Left lung (tissue), 4 donors: ENCODE measurements at regions not wholly inside any gene's neighbourhood (a gene's known extent, or its start where the extent isn't known, plus 50 kb on each side); places are given as distances from the start of the nearest gene placed in this dataset.

ENCODE experiments used
- ATAC-seq: fragments of 200-7000 bp; cut with Tn5 transposase; one replicate; pipeline ENCODE4 v1.9.1; 2020; ENCODE audit warnings: moderate library complexity
- DNase-seq, 4 donors: peaks; one replicate each; pipeline ENCODE4 v3.0.0-alpha.2; 2013 to 2020
- H3K27ac ChIP-seq, 2 donors: fragments of 200-600 bp; sonication (generic) in 1 of 2; one replicate each; pipeline versions ENCODE4 v1.5.0 to v1.8.0; 2020 to 2021
- H3K27me3 ChIP-seq, 2 donors: fragments of 200-600 bp; sonication (generic) in 1 of 2; one replicate each; pipeline versions ENCODE4 v1.5.0 to v1.8.0; 2020 to 2021
- H3K36me3 ChIP-seq, 2 donors: fragments of 200-600 bp; sonication (generic) in 1 of 2; one replicate each; pipeline versions ENCODE4 v1.5.0 to v1.8.0; 2020 to 2021
- H3K4me1 ChIP-seq, 2 donors: fragments of 200-600 bp; one replicate each; pipeline ENCODE4 v1.8.0; 2021
- H3K4me3 ChIP-seq, 2 donors: fragments of 200-600 bp; sonication (generic) in 1 of 2; one replicate each; pipeline versions ENCODE4 v1.5.0 to v1.8.0; 2020 to 2021; ENCODE audit warnings: mild to moderate bottlenecking in 1 of 2
- H3K9me3 ChIP-seq, 2 donors: fragments of 200-600 bp; sonication (generic) in 1 of 2; one replicate each; pipeline versions ENCODE4 v1.5.0 to v1.8.0; 2020 to 2021
- intact Hi-C, 2 donors: fragments of 100-400 bp; cut with DNase I; formaldehyde crosslinking; loops; one replicate each; pipeline versions ENCODE4 v1.11.2 to v1.14.2; 2022
- TF ChIP-seq, protein P1 (sequence below), 2 donors: fragments of 200-600 bp; sonication (generic) in 1 of 2; IDR thresholded peaks; one replicate each; pipeline versions ENCODE4 v1.5.0 to v1.8.0; 2021; ENCODE audit warnings: antibody characterized with exemption in 2 of 2
- donor health status: DM: no; HTN: yes; CAD: no.
- donor health status: DM: no; HTN: no; CAD: no.

DNA sequence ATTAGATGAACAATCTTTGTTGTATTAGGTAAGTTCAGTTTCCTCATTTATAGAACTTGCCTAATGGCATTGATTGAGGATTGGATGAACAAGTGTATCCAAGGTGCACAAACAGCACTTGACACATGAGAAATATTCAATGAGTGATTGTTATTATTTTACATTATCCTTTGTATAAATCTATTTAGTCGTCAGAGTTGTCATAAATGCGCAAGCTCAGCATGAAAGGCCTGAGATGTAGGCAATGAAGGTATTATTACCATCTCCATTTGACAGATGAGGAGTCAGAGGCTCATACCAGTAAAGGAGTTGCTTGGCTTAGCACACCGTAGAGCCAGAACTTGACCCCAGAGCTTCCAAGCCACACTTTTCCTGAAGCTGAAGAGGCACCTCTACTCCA, 291.4 kb downstream of the C1D start:
- ATAC-seq (no peak), DNase-seq (no peak)
- no peak overlapping the region for H3K27ac ChIP-seq
- H3K36me3 ChIP-seq = no peaks in the 10 kb centered on the region
- H3K9me3 ChIP-seq = no peaks in the 10 kb centered on the region
- no peak overlapping the region for H3K4me3 ChIP-seq
- H3K27me3 ChIP-seq = no peaks in the 10 kb centered on the region
- H3K4me1 ChIP-seq = no peaks in the 10 kb centered on the region
- intact Hi-C loops = no loop called here
- TF ChIP-seq, protein P1, sequence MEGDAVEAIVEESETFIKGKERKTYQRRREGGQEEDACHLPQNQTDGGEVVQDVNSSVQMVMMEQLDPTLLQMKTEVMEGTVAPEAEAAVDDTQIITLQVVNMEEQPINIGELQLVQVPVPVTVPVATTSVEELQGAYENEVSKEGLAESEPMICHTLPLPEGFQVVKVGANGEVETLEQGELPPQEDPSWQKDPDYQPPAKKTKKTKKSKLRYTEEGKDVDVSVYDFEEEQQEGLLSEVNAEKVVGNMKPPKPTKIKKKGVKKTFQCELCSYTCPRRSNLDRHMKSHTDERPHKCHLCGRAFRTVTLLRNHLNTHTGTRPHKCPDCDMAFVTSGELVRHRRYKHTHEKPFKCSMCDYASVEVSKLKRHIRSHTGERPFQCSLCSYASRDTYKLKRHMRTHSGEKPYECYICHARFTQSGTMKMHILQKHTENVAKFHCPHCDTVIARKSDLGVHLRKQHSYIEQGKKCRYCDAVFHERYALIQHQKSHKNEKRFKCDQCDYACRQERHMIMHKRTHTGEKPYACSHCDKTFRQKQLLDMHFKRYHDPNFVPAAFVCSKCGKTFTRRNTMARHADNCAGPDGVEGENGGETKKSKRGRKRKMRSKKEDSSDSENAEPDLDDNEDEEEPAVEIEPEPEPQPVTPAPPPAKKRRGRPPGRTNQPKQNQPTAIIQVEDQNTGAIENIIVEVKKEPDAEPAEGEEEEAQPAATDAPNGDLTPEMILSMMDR (IDR thresholded peaks at IDR 0.05) = no peak

DNA sequence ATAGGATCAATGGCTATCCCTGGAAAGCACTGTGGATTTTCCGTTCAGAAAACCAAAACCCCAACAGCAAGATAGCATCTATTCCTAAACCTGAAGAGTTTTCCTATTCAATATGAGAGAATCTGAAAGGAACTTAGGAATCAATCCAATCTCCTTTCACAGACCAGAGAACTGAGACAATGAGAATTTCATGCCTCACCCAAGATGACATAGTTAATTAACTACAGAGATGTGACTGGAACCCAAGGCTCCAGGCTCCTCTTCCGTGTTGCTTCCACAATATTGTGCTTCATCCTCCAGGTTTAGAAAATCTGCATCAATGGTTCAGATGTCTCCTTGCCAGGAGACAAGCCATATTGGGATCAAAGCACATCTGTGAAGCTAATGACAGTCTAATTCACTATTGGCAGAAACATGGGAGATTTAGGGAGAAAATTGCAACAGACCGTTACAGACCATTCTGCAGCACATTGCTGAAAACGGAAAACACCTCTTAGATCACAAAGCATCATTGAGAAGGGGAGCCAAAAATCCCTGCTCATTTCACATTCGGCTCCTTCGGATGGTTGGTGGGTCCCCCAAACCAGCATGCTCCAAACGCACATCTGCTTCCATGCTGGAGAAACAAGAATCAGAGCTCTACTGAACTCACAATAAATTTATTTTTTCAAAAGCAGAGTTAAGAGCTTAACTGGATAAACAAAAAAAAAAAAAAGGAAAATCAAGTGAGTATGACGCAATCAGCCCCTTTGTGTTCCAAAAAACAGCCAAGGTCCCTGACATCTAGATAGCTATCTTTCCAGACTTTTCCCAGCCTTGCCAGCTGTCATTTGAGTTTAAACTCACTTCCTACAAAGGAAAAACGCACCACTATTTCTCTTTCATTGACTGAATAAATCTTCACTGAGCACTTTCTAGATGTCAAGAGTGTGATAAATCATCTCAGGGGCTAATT, 290.3 kb downstream of the C1D start:
- DNase-seq = peak in 2 of 4 donors; percentile 20 to 42
- no peak for ATAC-seq
- H3K36me3 ChIP-seq = no peaks in the 10 kb centered on the region
- H3K9me3 ChIP-seq = no peaks in the 10 kb centered on the region
- intact Hi-C loops = no loop called here
- no peak overlapping the region for H3K4me3 ChIP-seq
- H3K27ac ChIP-seq = peak overlapping the region in 1 of 2 donors; percentile 6
- H3K27me3 ChIP-seq = no peaks in the 10 kb centered on the region
- TF ChIP-seq, protein P1 (IDR thresholded peaks at IDR 0.05) = no peak
- no peaks in the 10 kb centered on the region for H3K4me1 ChIP-seq

DNA sequence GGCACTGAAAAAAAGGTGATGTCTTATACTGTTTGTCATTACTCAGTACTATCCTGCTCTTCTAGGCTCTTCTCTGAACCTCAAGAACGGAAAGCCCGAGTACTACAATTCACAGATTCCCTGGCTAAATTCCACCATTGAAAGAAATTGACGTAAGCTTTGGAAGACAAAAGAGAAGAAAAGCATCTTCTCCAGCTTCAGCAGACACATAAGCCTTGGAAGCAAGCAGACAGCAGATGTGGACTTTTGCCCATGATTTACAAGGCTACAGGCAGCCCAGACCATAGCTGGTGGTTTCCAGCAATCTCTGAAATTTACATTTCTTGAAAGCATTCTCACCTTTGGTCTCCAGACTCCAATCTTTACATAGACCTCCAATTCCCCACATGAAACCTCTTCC, 289.0 kb downstream of the C1D start:
- Histone ChIP-seq H3K4me1 (no peaks in the 10 kb centered on the region), H3K4me3 (no peak overlapping the region), H3K9me3 (no peaks in the 10 kb centered on the region), H3K36me3 (no peaks in the 10 kb centered on the region), H3K27ac (no peak overlapping the region), H3K27me3 (no peaks in the 10 kb centered on the region)
- intact Hi-C loops = no loop called here
- ATAC-seq = no peak
- no peak for DNase-seq
- TF ChIP-seq, protein P1 (IDR thresholded peaks at IDR 0.05) = no peak

DNA sequence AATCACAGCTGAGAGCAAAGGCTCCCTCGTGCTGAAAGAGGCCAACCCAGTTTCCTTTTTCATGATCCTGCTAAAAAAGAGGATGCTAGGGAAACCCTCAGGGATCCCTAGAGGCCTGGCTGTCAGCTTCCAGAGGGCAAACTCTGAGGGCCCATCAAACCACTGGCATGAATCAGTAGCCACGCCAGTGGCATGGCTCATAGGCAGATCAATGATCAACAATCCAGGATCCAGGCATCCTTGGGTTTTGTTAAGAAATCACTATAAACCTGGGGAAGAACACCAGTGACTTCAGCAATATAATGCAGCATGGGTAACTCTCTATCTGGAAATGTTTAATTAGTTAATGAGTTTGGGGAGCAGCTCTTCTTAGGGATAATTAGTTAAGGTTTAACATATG, 286.5 kb downstream of the C1D start:
- Histone ChIP-seq H3K27me3 (no peaks in the 10 kb centered on the region), H3K36me3 (no peaks in the 10 kb centered on the region), H3K27ac (no peak overlapping the region), H3K4me3 (no peak overlapping the region), H3K9me3 (no peaks in the 10 kb centered on the region), H3K4me1 (no peaks in the 10 kb centered on the region)
- TF ChIP-seq, protein P1 (IDR thresholded peaks at IDR 0.05) = no peak
- DNase-seq = no peak
- intact Hi-C loops = no loop called here
- ATAC-seq = no peak

DNA sequence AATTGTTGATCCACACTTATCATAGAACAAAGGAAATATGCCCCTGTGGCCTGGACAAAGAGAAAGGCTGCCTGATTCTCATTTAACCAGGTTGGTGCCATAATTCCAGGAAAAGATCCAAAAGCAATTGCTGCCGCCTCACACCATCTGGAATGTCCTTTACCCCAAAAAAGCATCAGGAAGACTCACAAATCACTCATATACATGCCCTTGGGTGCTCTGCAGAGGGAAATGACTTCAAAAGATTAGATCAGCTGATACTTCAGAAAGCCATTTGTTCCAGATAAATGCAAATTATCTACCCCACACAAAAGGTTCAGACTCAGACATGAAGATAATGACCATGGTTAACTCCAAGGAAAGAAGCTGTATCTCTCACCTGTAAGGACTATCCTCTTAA, 285.8 kb downstream of the C1D start:
- no peaks in the 10 kb centered on the region for H3K36me3 ChIP-seq
- no peaks in the 10 kb centered on the region for H3K4me1 ChIP-seq
- no peak overlapping the region for H3K4me3 ChIP-seq
- no peak for ATAC-seq
- no peaks in the 10 kb centered on the region for H3K27me3 ChIP-seq
- DNase-seq = no peak
- TF ChIP-seq, protein P1 (IDR thresholded peaks at IDR 0.05) = no peak
- H3K27ac ChIP-seq = no peak overlapping the region
- intact Hi-C loops = no loop called here
- no peaks in the 10 kb centered on the region for H3K9me3 ChIP-seq
